ENCODE measurements at regions not wholly inside any gene's neighbourhood (a gene's known extent, or its start where the extent isn't known, plus 50 kb on each side); places are given as distances from the start of the nearest gene placed in this dataset.

DNA sequence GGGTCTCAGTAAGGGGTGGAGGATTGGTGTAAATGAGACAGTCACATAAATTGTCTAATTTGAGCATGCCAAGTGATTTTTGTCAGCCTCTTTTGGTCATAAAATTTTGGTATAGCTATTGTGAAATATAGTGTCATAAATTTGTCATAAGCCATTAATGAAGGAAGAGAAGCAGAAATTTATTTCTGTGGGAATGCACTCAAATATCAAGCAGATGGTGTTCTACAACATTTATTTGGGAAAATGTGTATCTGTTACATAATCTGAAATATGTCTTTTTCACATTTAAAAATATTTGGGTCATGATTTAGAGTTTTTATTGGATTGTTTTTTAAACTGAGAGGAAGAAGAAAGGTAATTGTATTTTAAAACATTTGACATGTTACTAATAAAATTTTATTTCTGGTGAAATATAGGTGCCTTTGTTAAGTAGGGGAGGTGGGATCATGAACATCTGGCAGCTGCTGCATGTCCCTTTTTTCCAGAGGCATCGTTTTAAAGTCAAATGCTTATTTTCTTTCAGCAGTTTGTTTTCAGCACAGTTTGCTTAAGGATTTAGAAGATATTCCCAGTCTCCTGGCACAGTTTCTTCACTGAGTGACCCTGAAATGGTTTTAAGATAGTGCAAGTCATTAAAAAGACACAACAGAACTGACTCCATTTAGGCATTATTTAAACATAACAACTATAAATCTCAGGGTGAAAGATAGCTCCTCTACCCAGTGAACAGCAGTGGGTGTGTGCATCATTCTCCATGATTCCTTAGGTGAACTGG, 371.7 kb downstream of the SNAPC1 start:
- no peak for DNase-seq (ENCODE audit: low read depth)
- no peak overlapping the region for H3K4me3 ChIP-seq (ENCODE audit: low read depth, low read length)
- TF ChIP-seq, protein P1, sequence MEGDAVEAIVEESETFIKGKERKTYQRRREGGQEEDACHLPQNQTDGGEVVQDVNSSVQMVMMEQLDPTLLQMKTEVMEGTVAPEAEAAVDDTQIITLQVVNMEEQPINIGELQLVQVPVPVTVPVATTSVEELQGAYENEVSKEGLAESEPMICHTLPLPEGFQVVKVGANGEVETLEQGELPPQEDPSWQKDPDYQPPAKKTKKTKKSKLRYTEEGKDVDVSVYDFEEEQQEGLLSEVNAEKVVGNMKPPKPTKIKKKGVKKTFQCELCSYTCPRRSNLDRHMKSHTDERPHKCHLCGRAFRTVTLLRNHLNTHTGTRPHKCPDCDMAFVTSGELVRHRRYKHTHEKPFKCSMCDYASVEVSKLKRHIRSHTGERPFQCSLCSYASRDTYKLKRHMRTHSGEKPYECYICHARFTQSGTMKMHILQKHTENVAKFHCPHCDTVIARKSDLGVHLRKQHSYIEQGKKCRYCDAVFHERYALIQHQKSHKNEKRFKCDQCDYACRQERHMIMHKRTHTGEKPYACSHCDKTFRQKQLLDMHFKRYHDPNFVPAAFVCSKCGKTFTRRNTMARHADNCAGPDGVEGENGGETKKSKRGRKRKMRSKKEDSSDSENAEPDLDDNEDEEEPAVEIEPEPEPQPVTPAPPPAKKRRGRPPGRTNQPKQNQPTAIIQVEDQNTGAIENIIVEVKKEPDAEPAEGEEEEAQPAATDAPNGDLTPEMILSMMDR (IDR thresholded peaks at IDR 0.05; ENCODE audit: insufficient read depth, low read depth, low read length, missing control alignments) = no peak

DNA sequence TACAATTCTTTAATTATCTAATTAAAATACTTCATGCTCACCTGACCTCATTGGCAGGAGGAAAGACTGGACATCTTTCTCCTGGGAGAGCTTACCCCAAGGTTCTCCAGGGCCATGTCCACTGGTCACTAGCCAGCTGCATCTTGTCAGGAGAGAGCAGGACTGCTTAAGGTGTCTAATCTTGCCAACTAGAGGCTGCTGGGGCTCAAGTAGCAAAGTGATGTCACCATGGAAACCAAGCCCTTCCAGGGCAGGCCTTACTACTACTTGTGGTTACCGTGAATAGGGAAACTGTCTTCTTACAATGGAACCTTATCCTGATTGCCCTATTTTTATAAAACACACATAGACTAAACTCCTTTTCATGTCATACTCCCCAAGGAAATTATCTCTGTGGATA, 376.4 kb downstream of the SNAPC1 start:
- TF ChIP-seq, protein P1 (IDR thresholded peaks at IDR 0.05; ENCODE audit: insufficient read depth, low read depth, low read length, missing control alignments) = no peak
- no peak for DNase-seq (ENCODE audit: low read depth)
- no peak overlapping the region for H3K4me3 ChIP-seq (ENCODE audit: low read depth, low read length)

DNA sequence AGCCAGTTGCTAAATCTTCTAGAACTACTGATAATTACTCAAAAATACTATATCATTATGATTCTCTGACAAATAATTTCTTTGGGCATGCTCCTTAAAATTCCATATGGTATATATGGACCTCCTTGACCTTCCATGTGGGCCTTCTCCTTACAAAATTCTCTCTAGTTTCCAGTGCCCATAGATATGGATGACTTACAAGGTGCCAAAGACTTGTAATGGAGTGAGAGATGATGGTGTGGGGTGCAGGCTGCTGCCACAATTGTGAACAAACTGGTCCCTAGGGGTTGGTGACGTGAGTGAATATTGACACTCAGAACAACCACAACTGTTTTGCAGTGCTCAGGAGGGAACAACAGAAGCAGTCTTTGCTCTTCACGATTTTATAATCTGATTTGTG, 378.9 kb downstream of the SNAPC1 start:
- H3K4me3 ChIP-seq (ENCODE audit: low read depth, low read length) = no peak overlapping the region
- TF ChIP-seq, protein P1 (IDR thresholded peaks at IDR 0.05; ENCODE audit: insufficient read depth, low read depth, low read length, missing control alignments) = no peak
- no peak for DNase-seq (ENCODE audit: low read depth)

DNA sequence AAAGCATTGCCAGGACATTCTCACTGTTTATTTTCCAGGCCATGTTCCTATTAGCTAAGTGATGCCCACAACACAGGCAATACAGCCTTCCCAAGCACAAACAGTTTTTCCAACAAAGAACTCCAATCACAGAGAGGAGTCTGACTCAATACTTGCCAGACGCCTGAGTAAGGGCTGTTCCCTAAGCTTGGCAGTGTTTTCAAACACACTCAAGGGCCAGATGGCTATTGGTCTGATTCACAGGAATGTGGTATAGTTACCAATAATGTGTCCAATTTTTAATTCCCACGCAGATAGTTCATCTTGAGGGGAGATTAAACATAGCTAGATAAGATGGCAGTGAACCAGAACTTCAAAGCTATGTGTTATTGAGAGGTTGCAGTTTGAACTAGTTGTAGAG, 381.0 kb downstream of the SNAPC1 start:
- H3K4me3 ChIP-seq (ENCODE audit: low read depth, low read length) = no peak overlapping the region
- TF ChIP-seq, protein P1 (IDR thresholded peaks at IDR 0.05; ENCODE audit: insufficient read depth, low read depth, low read length, missing control alignments) = no peak
- no peak for DNase-seq (ENCODE audit: low read depth)

DNA sequence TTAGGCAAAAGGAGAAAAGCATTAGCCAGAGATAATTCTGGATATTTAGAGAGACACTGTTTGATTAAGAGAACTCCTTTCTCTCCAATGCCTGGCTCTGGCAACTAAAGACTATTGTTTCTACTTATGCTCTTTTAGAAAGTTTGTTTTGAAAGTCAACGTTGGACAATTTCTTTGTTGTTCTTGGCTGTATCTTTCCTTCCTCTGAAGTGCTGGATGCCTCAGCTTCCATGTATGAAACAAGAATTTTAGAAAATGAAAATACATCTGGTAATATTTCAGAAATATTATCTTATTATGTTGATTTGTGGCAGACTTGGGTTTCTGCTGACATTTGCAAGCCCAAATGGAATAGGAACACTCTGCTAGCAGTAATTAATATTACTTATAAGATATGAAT, 382.6 kb downstream of the SNAPC1 start:
- TF ChIP-seq, protein P1 (IDR thresholded peaks at IDR 0.05; ENCODE audit: insufficient read depth, low read depth, low read length, missing control alignments) = no peak
- no peak for DNase-seq (ENCODE audit: low read depth)
- H3K4me3 ChIP-seq (ENCODE audit: low read depth, low read length) = no peak overlapping the region

DNA sequence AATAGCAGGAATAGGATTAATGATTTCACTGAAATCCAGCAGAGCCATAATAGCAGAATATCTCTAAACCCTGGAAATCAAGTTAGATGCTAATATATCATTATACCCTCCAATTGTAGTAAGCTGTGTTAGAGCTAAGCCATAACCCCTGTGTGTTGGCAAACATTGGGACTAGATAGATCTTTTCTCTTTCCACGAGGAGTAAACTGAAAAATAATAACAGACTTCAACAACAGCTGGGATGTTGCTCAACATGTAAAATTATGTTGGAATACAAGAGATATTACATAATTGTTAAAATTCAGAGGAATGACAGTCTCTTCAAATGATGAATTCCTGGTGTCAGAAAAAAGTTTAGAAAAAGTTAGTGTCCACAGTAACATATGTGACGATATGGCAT, 383.8 kb downstream of the SNAPC1 start:
- DNase-seq (ENCODE audit: low read depth) = no peak
- no peak overlapping the region for H3K4me3 ChIP-seq (ENCODE audit: low read depth, low read length)
- TF ChIP-seq, protein P1 (IDR thresholded peaks at IDR 0.05; ENCODE audit: insufficient read depth, low read depth, low read length, missing control alignments) = no peak

DNA sequence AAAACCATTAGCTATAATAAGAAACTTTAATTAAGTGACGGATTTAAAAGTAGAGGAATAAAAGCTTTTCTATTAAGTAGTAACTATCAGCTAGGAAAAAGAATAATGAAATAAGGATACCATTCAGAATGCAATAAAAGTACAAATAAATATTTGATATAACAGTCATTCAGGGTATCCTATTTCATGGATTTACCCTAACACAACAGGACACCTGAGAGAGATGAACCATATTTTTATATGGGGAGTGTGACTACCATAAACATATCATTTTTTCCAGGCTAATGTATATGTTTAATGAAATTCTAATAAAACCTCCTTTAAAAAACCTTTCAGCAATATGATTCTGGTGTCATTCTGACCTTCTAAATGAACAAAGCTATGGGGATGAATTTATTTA, 393.8 kb downstream of the SNAPC1 start:
- DNase-seq (ENCODE audit: low read depth) = no peak
- TF ChIP-seq, protein P1 (IDR thresholded peaks at IDR 0.05; ENCODE audit: insufficient read depth, low read depth, low read length, missing control alignments) = no peak
- H3K4me3 ChIP-seq (ENCODE audit: low read depth, low read length) = no peak overlapping the region

All from GM12865 (cell line).